GM12878 (cell line): ENCODE measurements at regions not wholly inside any gene's neighbourhood (a gene's known extent, or its start where the extent isn't known, plus 50 kb on each side); places are given as distances from the start of the nearest gene placed in this dataset.

Experiments used
- ATAC-seq: fragments of 200-7000 bp; cut with Tn5 transposase; 3 replicates; pipeline ENCODE4 v1.9.1; 2020; ENCODE audit warnings: mild to moderate bottlenecking, moderate library complexity
- BruUV-seq: library from RNA; stranded (reverse); fragments of 400-500 nt; replicated peaks from 2 replicates; lab custom pipeline; 2021; lab: Mats Ljungman, UMichigan
- CTCF ChIA-PET: fragments of 300-600 bp; sonication (Branson Sonifier 250); formaldehyde crosslinking; extraction: SDS; loops from one replicate; lab custom pipeline; 2021; ENCODE audit warnings: inconsistent platforms; lab: Yijun Ruan, JAX
- POLR2A ChIA-PET: fragments of 350-600 bp; formaldehyde crosslinking; extraction: SDS; loops from one replicate; lab custom pipeline; 2021; ENCODE audit warnings: inconsistent platforms; lab: Charles Lee
- RAD21 ChIA-PET: fragments of 300-600 bp; sonication (Branson Sonifier 250); formaldehyde crosslinking; loops from one replicate; lab custom pipeline; 2023; ENCODE audit warnings: antibody characterized with exemption; ENCODE audit not compliant: unreplicated experiment; lab: Charles Lee
- SMC1A ChIA-PET: fragments of 300-600 bp; sonication (Branson Sonifier 250); formaldehyde crosslinking; loops from one replicate; lab custom pipeline; 2023; ENCODE audit not compliant: unreplicated experiment, uncharacterized antibody; lab: Charles Lee
- DNase-seq: peaks from one replicate; pipeline ENCODE4 v3.0.0-alpha.2; 2011; ENCODE audit warnings: low read depth, low spot score
- FAIRE-seq: peaks from 3 replicates; lab custom pipeline; 2011; peaks lifted over from hg19 to GRCh38; lab: Jason Lieb, UNC
- H2AFZ ChIP-seq: 2 replicates; pipeline ENCODE4 v1.6.0; 2011; ENCODE audit warnings: low read depth, low read length, control low read depth; ENCODE audit not compliant: control insufficient read depth
- H3K27ac ChIP-seq: 2 replicates; pipeline ENCODE4 v1.5.1; 2011; ENCODE audit warnings: control low read depth; ENCODE audit not compliant: control insufficient read depth, insufficient read depth
- H3K27me3 ChIP-seq, 2 experiments: replicated peaks in 1 of 2; 2 replicates each; pipeline versions ENCODE4 v1.6.0 to v1.6.1; 2011; ENCODE audit warnings: low read length in 1 of 2; ENCODE audit not compliant: control insufficient read depth in 2 of 2, insufficient read depth in 2 of 2
- H3K36me3 ChIP-seq, 2 experiments: 2 replicates each; pipeline ENCODE4 v1.5.1; 2011; ENCODE audit warnings: low read length in 1 of 2; ENCODE audit not compliant: control insufficient read depth in 2 of 2, insufficient read depth in 2 of 2
- H3K4me1 ChIP-seq: 2 replicates; pipeline ENCODE4 v1.6.1; 2011; ENCODE audit warnings: mild to moderate bottlenecking, low read length, moderate library complexity, mixed read lengths; ENCODE audit not compliant: control insufficient read depth, insufficient read depth
- H3K4me2 ChIP-seq: 2 replicates; pipeline ENCODE4 v1.6.0; 2011; ENCODE audit warnings: control low read depth; ENCODE audit not compliant: control insufficient read depth, insufficient read depth
- H3K4me3 ChIP-seq: fragments of 200-600 bp; sonication (generic); 2 replicates; pipeline ENCODE4 v1.5.1; 2016
- H3K79me2 ChIP-seq: 2 replicates; pipeline ENCODE4 v1.6.0; 2011; ENCODE audit warnings: low read length; ENCODE audit not compliant: control insufficient read depth, insufficient read depth
- H3K9ac ChIP-seq: 2 replicates; pipeline ENCODE4 v1.8.0; 2011; ENCODE audit warnings: low read length, control low read depth, mixed read lengths; ENCODE audit not compliant: control insufficient read depth, insufficient read depth
- H3K9me3 ChIP-seq: replicated peaks from 3 replicates; pipeline ENCODE4 v1.5.1; 2011; ENCODE audit warnings: mild to moderate bottlenecking, low read length; ENCODE audit not compliant: control insufficient read depth, insufficient read depth
- H4K20me1 ChIP-seq: 2 replicates; pipeline ENCODE4 v1.6.0; 2011; ENCODE audit not compliant: control insufficient read depth, insufficient read depth
- ATF3 ChIP-seq: IDR thresholded peaks from 2 replicates; pipeline ENCODE4 v1.6.1; 2011; ENCODE audit warnings: low read depth, mild to moderate bottlenecking, low read length, moderate library complexity, borderline replicate concordance; ENCODE audit errors: extremely low read depth
- BCL3 ChIP-seq: IDR thresholded peaks from 2 replicates; pipeline ENCODE4 v1.6.1; 2011; ENCODE audit warnings: borderline replicate concordance, low read depth, mild to moderate bottlenecking, moderate library complexity, low read length; ENCODE audit not compliant: insufficient read depth, poor library complexity, severe bottlenecking
- ELK1 ChIP-seq: IDR thresholded peaks from 2 replicates; pipeline ENCODE4 v1.6.1; 2012; ENCODE audit warnings: low read depth, low read length, improper control_type of control experiment
- EP300 ChIP-seq, 2 experiments: fragments of 150-350 bp in 1 of 2; IDR thresholded peaks; 2 replicates each; pipeline ENCODE4 v1.6.1; 2011 to 2012; ENCODE audit warnings: low read depth in 2 of 2, low read length in 2 of 2, borderline replicate concordance in 1 of 2, improper control_type of control experiment in 1 of 2, inconsistent platforms in 1 of 2; ENCODE audit not compliant: control insufficient read depth in 1 of 2
- MTA3 ChIP-seq: IDR thresholded peaks from 2 replicates; pipeline ENCODE4 v1.6.1; 2012; ENCODE audit warnings: low read length, inconsistent platforms, borderline replicate concordance
- MYC ChIP-seq: IDR thresholded peaks from 2 replicates; pipeline ENCODE4 v1.6.1; 2011; ENCODE audit warnings: mild to moderate bottlenecking, low read length, moderate library complexity, inconsistent platforms; ENCODE audit not compliant: insufficient read depth, insufficient replicate concordance, insufficient read length, severe bottlenecking
- NFXL1 ChIP-seq: fragments of 450-650 bp; IDR thresholded peaks from 2 replicates; pipeline ENCODE4 v1.6.1; 2017; ENCODE audit warnings: antibody characterized with exemption, mild to moderate bottlenecking, borderline replicate concordance
- RCOR1 ChIP-seq: conservative IDR thresholded peaks from 2 replicates; pipeline ENCODE4 v1.6.1; 2012; ENCODE audit warnings: low read depth, low read length, improper control_type of control experiment
- RELB ChIP-seq: fragments of 450-650 bp; IDR thresholded peaks from 2 replicates; pipeline ENCODE4 v1.6.1; 2017; ENCODE audit warnings: low read depth, mild to moderate bottlenecking, moderate library complexity
- SIN3A ChIP-seq: IDR thresholded peaks from 2 replicates; pipeline ENCODE4 v1.6.1; 2012; ENCODE audit warnings: low read depth, low read length, improper control_type of control experiment
- SKIL ChIP-seq: fragments of 450-650 bp; IDR thresholded peaks from 2 replicates; pipeline ENCODE4 v1.6.1; 2017; ENCODE audit warnings: mild to moderate bottlenecking, low read depth, inconsistent platforms; ENCODE audit not compliant: poor library complexity, severe bottlenecking
- SMC3 ChIP-seq: IDR thresholded peaks from 2 replicates; pipeline ENCODE4 v1.6.1; 2011; ENCODE audit warnings: low read length, improper control_type of control experiment, borderline replicate concordance
- SUPT20H ChIP-seq: IDR thresholded peaks from 2 replicates; pipeline ENCODE4 v1.6.1; 2011; ENCODE audit warnings: low read depth, mild to moderate bottlenecking, low read length, moderate library complexity, borderline replicate concordance; ENCODE audit not compliant: control insufficient read depth
- YY1 ChIP-seq: IDR thresholded peaks from 2 replicates; pipeline ENCODE4 v1.6.1; 2011; ENCODE audit warnings: low read depth, mild to moderate bottlenecking, low read length
- ZNF24 ChIP-seq: fragments of 450-650 bp; IDR thresholded peaks from 2 replicates; pipeline ENCODE4 v1.6.1; 2017; ENCODE audit warnings: antibody characterized with exemption, mild to moderate bottlenecking
- WGBS: methylation state at CpG from one replicate; pipeline ENCODE4 v1.1.6; 2016; ENCODE audit warnings: low lambda C conversion rate; ENCODE audit not compliant: insufficient replicate concordance, insufficient coverage; ENCODE audit errors: missing lambda C conversion rate; 5-methylcytosine and 5-hydroxymethylcytosine counted together
- in situ Hi-C: fragments of 300-500 bp; cut with MboI; formaldehyde crosslinking; loops from 9 replicates; pipeline ENCODE4 v1.14.3; 2018; ENCODE audit warnings: mixed read lengths
- intact Hi-C: fragments of 100-400 bp; cut with micrococcal nuclease; formaldehyde crosslinking; loops from one replicate; pipeline ENCODE4 v1.14.2; 2022; ENCODE audit not compliant: unreplicated experiment

- TF ChIP-seq SIN3A (no peak), EP300 (IDR thresholded peaks at IDR 0.05; ENCODE audit: borderline replicate concordance in 1 of 2, control insufficient read depth in 1 of 2, low read depth in 2 of 2, low read length in 2 of 2) (no peak), NFXL1 (no peak), YY1 (no peak), ATF3 (no peak)
Measured at GRCh38 chr12:67786086-67786485, 137.5 kb downstream of the DYRK2 start (continued).

GRCh38 chr12:67788118-67788517 is 139.6 kb downstream of the DYRK2 start:
- intact Hi-C loops = no loop called here
- H3K36me3 ChIP-seq = no peaks in the 10 kb centered on the region
- H3K9me3 ChIP-seq = peaks cover 3% of the 10 kb centered on the region; the same call in 1 of the 3 replicates
- DNase-seq (no peak), ATAC-seq (no peak), FAIRE-seq (no peak)
- POLR2A ChIA-PET = no interaction called here
- no TSS peak for BruUV-seq
- RAD21 ChIA-PET = no interaction called here
- SMC1A ChIA-PET = interaction anchor here (0.6 kb wide), 1 partner anchor 29 kb away, joined by 3 read pairs; no protein-coding TSS in a partner anchor
- H3K4me3 ChIP-seq = no peak overlapping the region
- 56% methylated on average over 5 of the region's 5 CpGs for whole genome bisulfite sequencing
- H3K27me3 ChIP-seq = no peaks in the 10 kb centered on the region
- H3K9ac ChIP-seq = no peak overlapping the region
- no peaks in the 10 kb centered on the region for H3K79me2 ChIP-seq
- peaks cover 5% of the 10 kb centered on the region; the same call in 1 of the 2 replicates for H3K4me1 ChIP-seq
- no peak overlapping the region for H3K27ac ChIP-seq
- no peak overlapping the region for H3K4me2 ChIP-seq
- no peak overlapping the region for H2AFZ ChIP-seq
- CTCF ChIA-PET = no interaction called here
- no peaks in the 10 kb centered on the region for H4K20me1 ChIP-seq
- in situ Hi-C loops = no loop called here
- TF ChIP-seq SUPT20H = no peak
- no peak for TF ChIP-seq MTA3
- no peak for TF ChIP-seq ZNF24
- TF ChIP-seq SMC3 = no peak
- TF ChIP-seq MYC = no peak
- no peak for TF ChIP-seq RELB
- TF ChIP-seq BCL3 = no peak
- no peak for TF ChIP-seq ELK1
- TF ChIP-seq SKIL = no peak
- TF ChIP-seq EP300 (IDR thresholded peaks at IDR 0.05; ENCODE audit: borderline replicate concordance in 1 of 2, control insufficient read depth in 1 of 2, low read depth in 2 of 2, low read length in 2 of 2) = no peak
- no peak for TF ChIP-seq RCOR1
